Transverse colon (tissue), 3 donors: ENCODE measurements at regions not wholly inside any gene's neighbourhood (a gene's known extent, or its start where the extent isn't known, plus 50 kb on each side); places are given as distances from the start of the nearest gene placed in this dataset.

Experiments
- CTCF ChIP-seq, 5 experiments: fragments of 200-600 bp in 3 of 5; fragments of 450-650 bp in 2 of 5; sonication (generic) in 3 of 5; IDR thresholded peaks; 1 replicate in 2 of 5; 2 replicates in 3 of 5; pipeline ENCODE4 v1.5.1; 2016 to 2017; ENCODE audit warnings: antibody characterized with exemption in 5 of 5, inconsistent platforms in 3 of 5, mild to moderate bottlenecking in 2 of 5, moderate library complexity in 1 of 5
- POLR2A ChIP-seq: fragments of 450-650 bp; IDR thresholded peaks from one replicate; pipeline ENCODE4 v1.6.1; 2016; ENCODE audit warnings: antibody characterized with exemption, mild to moderate bottlenecking, moderate library complexity

- TF ChIP-seq CTCF (IDR thresholded peaks at IDR 0.05) (no peak), POLR2A (no peak)
Measured at GRCh38 chr12:104866291-104866690, 91.8 kb downstream of the SLC41A2 start.
